Mesodermal cell (in vitro differentiated cells): ENCODE measurements at regions not wholly inside any gene's neighbourhood (a gene's known extent, or its start where the extent isn't known, plus 50 kb on each side); places are given as distances from the start of the nearest gene placed in this dataset.
"Not testable (repeated sequence)": the region's sequence is repeated elsewhere in the genome, so short reads cannot be mapped to it uniquely, and the experiment has no call there.

ENCODE experiments used
- H3K27ac ChIP-seq: 2 replicates; pipeline ENCODE4 v1.7.0; 2013; ENCODE audit warnings: mild to moderate bottlenecking, low read depth, low read length, moderate library complexity; ENCODE audit not compliant: severe bottlenecking
- H3K36me3 ChIP-seq: 2 replicates; pipeline ENCODE4 v1.7.1; 2013; ENCODE audit warnings: mild to moderate bottlenecking, low read length, moderate library complexity; ENCODE audit not compliant: control insufficient read depth, insufficient read depth
- H3K4me1 ChIP-seq: one replicate; pipeline ENCODE4 v1.7.1; 2013; ENCODE audit warnings: mild to moderate bottlenecking, low read length; ENCODE audit not compliant: insufficient read depth, control insufficient read depth, poor library complexity, severe bottlenecking
- H3K4me3 ChIP-seq: 2 replicates; pipeline ENCODE4 v1.7.0; 2013; ENCODE audit warnings: low read length, control low read depth, mild to moderate bottlenecking; ENCODE audit not compliant: insufficient read depth, poor library complexity, severe bottlenecking; ENCODE audit errors: extremely low read depth
- H3K9me3 ChIP-seq: 2 replicates; pipeline ENCODE4 v1.7.1; 2013; ENCODE audit warnings: mild to moderate bottlenecking, low read length, moderate library complexity; ENCODE audit not compliant: control insufficient read depth
- WGBS, 2 experiments: methylation state at CpG; one replicate each; pipeline ENCODE4 v1.1.5; 2013; ENCODE audit warnings: missing lambda C conversion rate in 2 of 2; ENCODE audit not compliant: insufficient coverage in 2 of 2; 5-methylcytosine and 5-hydroxymethylcytosine counted together

GRCh38 chr12:58009405-58010195 lies 68.2 kb downstream of the ATP23 start:
- WGBS, 2 experiments, result 100% methylated on average over 1 of the region's 2 CpGs; no CpG with 5 or more reads in 1 of the 2 experiments
- no peaks in the 10 kb centered on the region for H3K36me3 ChIP-seq

GRCh38 chr12:58011676-58012075 lies 70.3 kb downstream of the ATP23 start:
- H3K4me1 ChIP-seq, result no peaks in the 10 kb centered on the region
- H3K4me3 ChIP-seq, result no peak overlapping the region
- H3K36me3 ChIP-seq, result no peaks in the 10 kb centered on the region
- no CpG with 5 or more reads among the region's 1 CpG for WGBS, 2 experiments
- H3K9me3 ChIP-seq, result no peaks in the 10 kb centered on the region
- H3K27ac ChIP-seq, result no peak overlapping the region

More at GRCh38 chr12:58009405-58010195, 68.2 kb downstream of the ATP23 start:
- no peak overlapping the region for H3K4me3 ChIP-seq
- no peaks in the 10 kb centered on the region for H3K4me1 ChIP-seq
- no peak overlapping the region for H3K27ac ChIP-seq
- H3K9me3 ChIP-seq, result no peaks in the 10 kb centered on the region

- not testable (repeated sequence) for H3K9me3 ChIP-seq, H3K4me3 ChIP-seq, H3K27ac ChIP-seq, H3K4me1 ChIP-seq, H3K36me3 ChIP-seq
- 85 to 87% methylated on average over 4 of the region's 6 CpGs for WGBS, 2 experiments
Observed at GRCh38 chr12:58022379-58023020, 81.1 kb downstream of the ATP23 start.

GRCh38 chr12:58025431-58025830 lies 84.1 kb downstream of the ATP23 start:
- H3K36me3 ChIP-seq, result no peaks in the 10 kb centered on the region
- H3K9me3 ChIP-seq, result peaks cover 3% of the 10 kb centered on the region
- no peaks in the 10 kb centered on the region for H3K4me1 ChIP-seq
- no peak overlapping the region for H3K4me3 ChIP-seq
- no peak overlapping the region for H3K27ac ChIP-seq

- Histone ChIP-seq H3K27ac (no peak overlapping the region), H3K36me3 (no peaks in the 10 kb centered on the region), H3K4me1 (no peaks in the 10 kb centered on the region), H3K4me3 (no peak overlapping the region), H3K9me3 (peaks cover 3% of the 10 kb centered on the region)
Observed at GRCh38 chr12:58026426-58026825, 85.1 kb downstream of the ATP23 start.

- Histone ChIP-seq H3K27ac (no peak overlapping the region), H3K4me3 (no peak overlapping the region)
- 64 to 100% methylated on average over 1 to 4 of the region's 9 CpGs for WGBS, 2 experiments
Observed at GRCh38 chr12:58026897-58027891, 85.8 kb downstream of the ATP23 start.

GRCh38 chr12:58028294-58028693 lies 86.9 kb downstream of the ATP23 start:
- no peak overlapping the region for H3K4me3 ChIP-seq
- no peak overlapping the region for H3K27ac ChIP-seq
- 45 to 86% methylated on average over 1 of the region's 3 CpGs for WGBS, 2 experiments
- H3K36me3 ChIP-seq, result no peaks in the 10 kb centered on the region
- H3K9me3 ChIP-seq, result peaks cover 3% of the 10 kb centered on the region
- H3K4me1 ChIP-seq, result no peaks in the 10 kb centered on the region

More at GRCh38 chr12:58026897-58027891, 85.8 kb downstream of the ATP23 start:
- Histone ChIP-seq H3K36me3 (no peaks in the 10 kb centered on the region), H3K9me3 (peaks cover 3% of the 10 kb centered on the region), H3K4me1 (no peaks in the 10 kb centered on the region)

GRCh38 chr12:58029260-58029659 lies 87.9 kb downstream of the ATP23 start:
- 100% methylated on average over 1 of the region's 1 CpG for WGBS, 2 experiments
- Histone ChIP-seq H3K27ac (no peak overlapping the region), H3K4me1 (no peaks in the 10 kb centered on the region), H3K4me3 (no peak overlapping the region), H3K36me3 (no peaks in the 10 kb centered on the region), H3K9me3 (peaks cover 3% of the 10 kb centered on the region)

GRCh38 chr12:58030566-58031279 lies 89.4 kb downstream of the ATP23 start:
- 57 to 100% methylated on average over 1 of the region's 4 CpGs for WGBS, 2 experiments
- Histone ChIP-seq H3K4me1 (no peaks in the 10 kb centered on the region), H3K27ac (no peak overlapping the region), H3K4me3 (no peak overlapping the region), H3K36me3 (no peaks in the 10 kb centered on the region), H3K9me3 (peaks cover 7% of the 10 kb centered on the region)

- Histone ChIP-seq H3K27ac (no peak overlapping the region), H3K4me3 (no peak overlapping the region), H3K4me1 (no peaks in the 10 kb centered on the region), H3K9me3 (peaks cover 9% of the 10 kb centered on the region), H3K36me3 (no peaks in the 10 kb centered on the region)
- 82 to 100% methylated on average over 1 to 2 of the region's 3 CpGs for WGBS, 2 experiments
Observed at GRCh38 chr12:58032156-58032555, 90.8 kb downstream of the ATP23 start.
